GF-D8 (cell line): ENCODE measurements at regions not wholly inside any gene's neighbourhood (a gene's known extent, or its start where the extent isn't known, plus 50 kb on each side); places are given as distances from the start of the nearest gene placed in this dataset.
"Not testable (repeated sequence)": the region's sequence is repeated elsewhere in the genome, so short reads cannot be mapped to it uniquely, and the experiment has no call there.

Source experiments
- DNase-seq: peaks from one replicate; lab custom pipeline; 2025; lab: John Stamatoyannopoulos, UW

- no peak for DNase-seq
Observed at GRCh38 chrX:65971151-65971550, 68.7 kb downstream of the VSIG4 start.

GRCh38 chrX:65967159-65967558, 72.7 kb downstream of the VSIG4 start:
- not testable (repeated sequence) for DNase-seq

GRCh38 chrX:65961714-65962113, 78.2 kb downstream of the VSIG4 start:
- DNase-seq, result no peak

- no peak for DNase-seq
Observed at GRCh38 chrX:65948103-65948502, 91.8 kb downstream of the VSIG4 start.

GRCh38 chrX:65941775-65942174, 98.1 kb downstream of the VSIG4 start:
- DNase-seq, result no peak

- no peak for DNase-seq
Observed at GRCh38 chrX:65933085-65933589, 106.7 kb downstream of the VSIG4 start.

GRCh38 chrX:65932173-65933084, 107.5 kb downstream of the VSIG4 start:
- no peak for DNase-seq

GRCh38 chrX:65928522-65928921, 111.4 kb downstream of the VSIG4 start:
- no peak for DNase-seq

GRCh38 chrX:65927386-65927785, 112.5 kb downstream of the VSIG4 start:
- not testable (repeated sequence) for DNase-seq

- DNase-seq, result peak; percentile 50
Observed at GRCh38 chrX:65926095-65927019, 113.5 kb downstream of the VSIG4 start.

- DNase-seq, result no peak
Observed at GRCh38 chrX:65925592-65925991, 114.3 kb downstream of the VSIG4 start.

- DNase-seq, result peak; percentile 51
Observed at GRCh38 chrX:65925005-65925404, 114.9 kb downstream of the VSIG4 start.

- no peak for DNase-seq
Observed at GRCh38 chrX:65921363-65921762, 118.5 kb downstream of the VSIG4 start.

GRCh38 chrX:65920620-65921019, 119.3 kb downstream of the VSIG4 start:
- DNase-seq, result no peak

GRCh38 chrX:65910899-65911298, 129.0 kb downstream of the VSIG4 start:
- DNase-seq, result no peak

GRCh38 chrX:65903750-65904149, 136.1 kb downstream of the VSIG4 start:
- DNase-seq, result no peak

GRCh38 chrX:65902011-65902410, 137.9 kb downstream of the VSIG4 start:
- DNase-seq, result no peak

GRCh38 chrX:65900850-65901844, 138.7 kb downstream of the VSIG4 start:
- peak; percentile 41 for DNase-seq

GRCh38 chrX:65894133-65894532, 145.7 kb downstream of the VSIG4 start:
- no peak for DNase-seq

- DNase-seq, result not testable (repeated sequence)
Observed at GRCh38 chrX:65891817-65892216, 148.1 kb downstream of the VSIG4 start.

- not testable (repeated sequence) for DNase-seq
Observed at GRCh38 chrX:65888150-65888549, 151.7 kb downstream of the VSIG4 start.
